Panc1 (cell line): ENCODE measurements at regions not wholly inside any gene's neighbourhood (a gene's known extent, or its start where the extent isn't known, plus 50 kb on each side); places are given as distances from the start of the nearest gene placed in this dataset.

Experiments
- ATAC-seq: fragments of 200-7000 bp; cut with Tn5 transposase; 2 replicates; pipeline ENCODE4 v1.9.1; 2020; ENCODE audit warnings: mild to moderate bottlenecking, moderate library complexity
- BruUV-seq: library from RNA; stranded (reverse); fragments of 400-500 nt; replicated peaks from 2 replicates; lab custom pipeline; 2021; lab: Mats Ljungman, UMichigan
- CTCF ChIA-PET: fragments of 300-600 bp; sonication (Branson Sonifier 250); formaldehyde crosslinking; loops from one replicate; lab custom pipeline; 2022; ENCODE audit warnings: antibody characterized with exemption; lab: Charles Lee
- POLR2A ChIA-PET: fragments of 300-600 bp; sonication (Branson Sonifier 250); formaldehyde crosslinking; loops from one replicate; lab custom pipeline; 2022; ENCODE audit warnings: antibody characterized with exemption; lab: Charles Lee
- DNase-seq: peaks from one replicate; pipeline ENCODE4 v3.0.0-alpha.2; 2010; ENCODE audit warnings: low read depth, low spot score
- H3K27ac ChIP-seq: 2 replicates; pipeline ENCODE4 v1.5.1; 2011; ENCODE audit warnings: mild to moderate bottlenecking, low read length, inconsistent platforms
- H3K27me3 ChIP-seq: fragments of 200-500 bp; sonication (Bioruptor generic); 2 replicates; pipeline ENCODE4 v1.6.0; 2014; ENCODE audit warnings: low read length, inconsistent platforms; ENCODE audit not compliant: control insufficient read depth, insufficient read depth
- H3K36me3 ChIP-seq: fragments of 200-500 bp; sonication (Bioruptor generic); 2 replicates; pipeline ENCODE4 v1.5.1; 2014; ENCODE audit warnings: inconsistent platforms, mild to moderate bottlenecking, low read length, moderate library complexity; ENCODE audit not compliant: control insufficient read depth, insufficient read depth
- H3K4me1 ChIP-seq: 2 replicates; pipeline ENCODE4 v1.5.1; 2011; ENCODE audit warnings: inconsistent platforms, mild to moderate bottlenecking, low read length, moderate library complexity; ENCODE audit not compliant: control insufficient read depth, insufficient read depth
- H3K4me3 ChIP-seq, 2 experiments: 2 replicates each; pipeline ENCODE4 v1.5.1; 2011 to 2012; ENCODE audit warnings: low read depth in 2 of 2, low read length in 2 of 2, mild to moderate bottlenecking in 2 of 2, inconsistent platforms in 1 of 2, moderate library complexity in 1 of 2
- H3K9me3 ChIP-seq: fragments of 200-500 bp; sonication (Bioruptor generic); 2 replicates; pipeline ENCODE4 v1.5.1; 2014; ENCODE audit warnings: low read depth, mild to moderate bottlenecking, inconsistent platforms, low read length, moderate library complexity; ENCODE audit not compliant: control insufficient read depth, insufficient read depth
- POLR2AphosphoS5 ChIP-seq: IDR thresholded peaks from 2 replicates; pipeline ENCODE4 v1.6.1; 2012; ENCODE audit warnings: mild to moderate bottlenecking, low read depth, low read length, moderate library complexity
- REST ChIP-seq, 2 experiments: IDR thresholded peaks; 2 replicates each; pipeline ENCODE4 v1.6.1; 2011 to 2012; ENCODE audit warnings: low read depth in 2 of 2, control low read depth in 1 of 2, low read length in 1 of 2, mild to moderate bottlenecking in 1 of 2, moderate library complexity in 1 of 2; ENCODE audit not compliant: insufficient read depth in 1 of 2
- SIN3A ChIP-seq: IDR thresholded peaks from 2 replicates; pipeline ENCODE4 v1.6.1; 2012; ENCODE audit warnings: low read depth, mild to moderate bottlenecking, low read length, moderate library complexity, borderline replicate concordance; ENCODE audit not compliant: insufficient read depth
- TCF7L2 ChIP-seq: IDR thresholded peaks from 2 replicates; pipeline ENCODE4 v1.6.1; 2011; ENCODE audit warnings: mild to moderate bottlenecking, low read depth, low read length, inconsistent platforms
- in situ Hi-C: cut with HindIII; loops from 2 replicates; pipeline ENCODE4 v1.10.0; 2016; ENCODE audit warnings: low sequenced_read_pairs, low pct_unique_long_range_greater_than_20kb
- intact Hi-C: fragments of 100-400 bp; cut with micrococcal nuclease; formaldehyde crosslinking; loops from one replicate; pipeline ENCODE4 v1.10.0; 2022; ENCODE audit not compliant: unreplicated experiment
- TF ChIP-seq, protein P1 (sequence below): fragments of 450-650 bp; IDR thresholded peaks from 2 replicates; pipeline ENCODE4 v1.5.1; 2017; ENCODE audit warnings: mild to moderate bottlenecking

GRCh38 chrX:6708676-6709380 is 173.9 kb upstream of the VCX3A start:
- Histone ChIP-seq H3K27ac (no peak overlapping the region), H3K4me3 (no peak overlapping the region), H3K4me1 (no peaks in the 10 kb centered on the region), H3K9me3 (no peaks in the 10 kb centered on the region), H3K27me3 (no peaks in the 10 kb centered on the region), H3K36me3 (no peaks in the 10 kb centered on the region)
- DNase-seq (no peak), ATAC-seq (no peak)
- ChIA-PET CTCF (no interaction called here), POLR2A (no interaction called here)
- intact Hi-C loops: no loop called here
- TF ChIP-seq POLR2AphosphoS5 (no peak), TCF7L2 (no peak), SIN3A (no peak), REST (IDR thresholded peaks at IDR 0.05; ENCODE audit: insufficient read depth in 1 of 2, low read depth in 2 of 2, low read length in 1 of 2) (no peak)
- TF ChIP-seq, protein P1, sequence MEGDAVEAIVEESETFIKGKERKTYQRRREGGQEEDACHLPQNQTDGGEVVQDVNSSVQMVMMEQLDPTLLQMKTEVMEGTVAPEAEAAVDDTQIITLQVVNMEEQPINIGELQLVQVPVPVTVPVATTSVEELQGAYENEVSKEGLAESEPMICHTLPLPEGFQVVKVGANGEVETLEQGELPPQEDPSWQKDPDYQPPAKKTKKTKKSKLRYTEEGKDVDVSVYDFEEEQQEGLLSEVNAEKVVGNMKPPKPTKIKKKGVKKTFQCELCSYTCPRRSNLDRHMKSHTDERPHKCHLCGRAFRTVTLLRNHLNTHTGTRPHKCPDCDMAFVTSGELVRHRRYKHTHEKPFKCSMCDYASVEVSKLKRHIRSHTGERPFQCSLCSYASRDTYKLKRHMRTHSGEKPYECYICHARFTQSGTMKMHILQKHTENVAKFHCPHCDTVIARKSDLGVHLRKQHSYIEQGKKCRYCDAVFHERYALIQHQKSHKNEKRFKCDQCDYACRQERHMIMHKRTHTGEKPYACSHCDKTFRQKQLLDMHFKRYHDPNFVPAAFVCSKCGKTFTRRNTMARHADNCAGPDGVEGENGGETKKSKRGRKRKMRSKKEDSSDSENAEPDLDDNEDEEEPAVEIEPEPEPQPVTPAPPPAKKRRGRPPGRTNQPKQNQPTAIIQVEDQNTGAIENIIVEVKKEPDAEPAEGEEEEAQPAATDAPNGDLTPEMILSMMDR: no peak
- in situ Hi-C loops: no loop called here
- no TSS peak for BruUV-seq

DNA sequence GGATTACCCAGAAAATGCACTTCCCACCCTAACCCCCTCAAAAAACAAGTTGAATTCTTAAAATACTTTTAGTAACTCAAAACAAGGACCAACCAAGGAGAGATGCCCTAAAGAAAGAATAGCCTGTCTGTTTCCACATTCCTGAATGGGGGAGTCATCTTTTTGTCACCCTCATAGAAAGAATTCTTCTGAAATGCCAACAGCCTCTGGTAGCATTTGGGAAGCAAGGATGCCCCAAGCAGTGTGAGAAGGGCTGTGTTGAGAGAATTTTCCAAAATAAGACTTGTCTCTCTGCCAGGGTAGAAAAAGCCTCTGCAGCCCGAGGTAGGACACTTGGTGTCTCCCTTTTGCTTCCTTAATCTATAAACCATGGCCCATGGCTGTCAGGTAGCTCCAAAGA is 173.1 kb upstream of the VCX3A start:
- DNase-seq: no peak
- no peaks in the 10 kb centered on the region for H3K9me3 ChIP-seq
- no peaks in the 10 kb centered on the region for H3K27me3 ChIP-seq
- intact Hi-C loops: no loop called here
- no peaks in the 10 kb centered on the region for H3K36me3 ChIP-seq
- TF ChIP-seq POLR2AphosphoS5: no peak
- no peak for TF ChIP-seq SIN3A
- TF ChIP-seq, protein P1: no peak
- TF ChIP-seq REST (IDR thresholded peaks at IDR 0.05; ENCODE audit: insufficient read depth in 1 of 2, low read depth in 2 of 2, low read length in 1 of 2): no peak
- TF ChIP-seq TCF7L2: no peak
- ChIA-PET POLR2A (no interaction called here), CTCF (no interaction called here)
- H3K4me1 ChIP-seq: no peaks in the 10 kb centered on the region
- no peak overlapping the region for H3K27ac ChIP-seq
- no peak overlapping the region for H3K4me3 ChIP-seq
- BruUV-seq: no TSS peak
- in situ Hi-C loops: no loop called here
- ATAC-seq: no peak
